ENCODE measurements at regions not wholly inside any gene's neighbourhood (a gene's known extent, or its start where the extent isn't known, plus 50 kb on each side); places are given as distances from the start of the nearest gene placed in this dataset.

DNA sequence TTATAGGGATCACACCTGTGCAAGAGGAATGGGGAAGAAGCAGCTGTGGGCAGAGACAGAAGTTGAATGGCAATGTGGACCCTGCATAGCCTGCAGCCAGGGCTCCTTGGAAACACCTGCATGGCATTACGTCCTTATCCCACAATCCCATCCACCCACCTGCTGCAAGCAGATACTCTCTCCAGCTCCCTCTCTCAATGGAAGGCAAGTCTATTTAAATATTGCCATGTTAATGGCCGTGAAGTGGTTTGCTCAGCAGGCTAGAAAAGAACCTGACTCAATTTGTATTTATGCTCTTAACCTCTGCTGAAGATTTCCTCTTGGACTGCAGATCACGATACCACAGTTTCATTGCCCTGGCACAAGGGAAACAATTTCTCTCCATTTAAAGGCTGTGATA lies 417.0 kb downstream of the TYW1 start:
- DNase-seq (ENCODE audit: low read depth in 3 of 3, low spot score in 2 of 3): no peak

DNA sequence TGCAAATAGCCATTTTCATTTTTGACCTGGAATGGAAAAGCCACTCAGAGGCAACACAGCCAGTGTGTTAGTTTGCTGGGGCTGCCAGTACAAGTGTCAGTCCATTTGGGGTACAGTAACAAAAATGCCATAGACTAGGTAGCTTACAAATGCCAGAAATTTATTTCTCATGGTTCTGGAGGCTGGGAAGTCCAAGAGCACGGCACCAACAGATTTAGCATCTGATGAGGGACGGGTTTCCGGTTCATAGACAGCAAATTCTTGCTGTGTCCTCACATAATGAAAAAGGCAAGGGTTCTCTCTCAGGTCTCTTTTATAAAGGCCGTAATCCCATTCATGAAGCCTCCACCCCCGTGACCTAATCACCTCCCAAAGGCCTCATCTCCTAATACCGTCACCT lies 418.2 kb downstream of the TYW1 start:
- DNase-seq (ENCODE audit: low read depth in 3 of 3, low spot score in 2 of 3): no peak

DNA sequence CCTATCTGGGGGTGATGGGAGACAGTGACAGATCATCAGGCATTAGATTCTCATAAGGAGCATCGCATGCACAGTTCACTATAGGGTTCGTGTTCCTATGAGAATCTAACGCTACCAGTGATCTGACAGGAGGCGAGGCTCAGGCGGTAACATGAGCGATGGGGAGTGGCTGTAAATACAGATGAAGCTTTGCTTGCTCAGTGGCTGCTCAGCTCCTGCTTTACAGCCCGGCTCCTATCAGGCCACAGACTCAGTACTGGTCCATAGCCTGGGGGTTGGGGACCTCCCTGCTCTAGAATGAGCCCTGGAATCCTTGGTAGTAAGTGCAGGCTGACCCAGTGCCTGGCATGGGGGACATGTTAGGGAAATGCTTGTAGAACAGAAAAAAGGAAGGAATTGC lies 426.0 kb downstream of the TYW1 start:
- no peak for DNase-seq (ENCODE audit: low read depth in 3 of 3, low spot score in 2 of 3)

DNA sequence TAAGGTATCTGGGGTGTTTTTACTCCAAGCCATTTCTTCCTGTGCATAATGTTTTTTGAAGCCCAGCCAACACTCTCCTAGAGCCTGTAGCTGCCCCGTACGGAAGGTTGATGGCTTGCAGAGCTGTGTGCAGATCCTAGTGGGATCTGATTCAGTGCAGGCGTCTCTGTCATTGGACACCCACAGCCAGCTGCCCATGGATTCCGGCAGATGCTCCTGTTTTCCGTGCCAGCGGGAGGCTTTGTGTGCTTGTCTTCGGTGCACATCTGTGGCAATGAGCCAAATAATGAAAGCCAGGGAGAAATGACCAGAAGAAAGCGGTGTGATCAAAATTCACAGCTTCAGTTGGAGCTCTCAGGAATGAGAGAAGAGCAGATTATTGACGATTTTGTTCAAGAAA lies 426.4 kb downstream of the TYW1 start:
- no peak for DNase-seq (ENCODE audit: low read depth in 3 of 3, low spot score in 2 of 3)

DNA sequence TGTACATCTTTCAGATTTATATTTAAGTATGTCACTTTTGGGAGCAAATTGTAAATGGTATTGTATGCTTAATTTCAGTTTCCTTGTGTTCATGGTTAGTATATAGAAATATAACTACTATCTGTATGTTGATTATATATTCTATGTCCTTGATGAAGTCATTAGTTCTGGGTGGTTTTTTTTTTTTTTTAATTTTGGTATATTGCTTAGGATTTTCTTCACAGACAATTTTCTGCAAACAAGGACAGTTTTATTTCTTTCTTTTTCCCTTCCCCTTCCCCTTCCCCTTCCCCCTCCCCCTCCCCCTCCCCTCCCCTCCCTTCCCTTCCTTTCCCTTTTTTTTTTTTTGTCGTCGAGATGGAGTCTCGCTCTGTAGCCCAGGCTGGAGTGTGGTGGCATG lies 430.0 kb downstream of the TYW1 start:
- no peak for DNase-seq (ENCODE audit: low read depth in 3 of 3, low spot score in 2 of 3)

DNA sequence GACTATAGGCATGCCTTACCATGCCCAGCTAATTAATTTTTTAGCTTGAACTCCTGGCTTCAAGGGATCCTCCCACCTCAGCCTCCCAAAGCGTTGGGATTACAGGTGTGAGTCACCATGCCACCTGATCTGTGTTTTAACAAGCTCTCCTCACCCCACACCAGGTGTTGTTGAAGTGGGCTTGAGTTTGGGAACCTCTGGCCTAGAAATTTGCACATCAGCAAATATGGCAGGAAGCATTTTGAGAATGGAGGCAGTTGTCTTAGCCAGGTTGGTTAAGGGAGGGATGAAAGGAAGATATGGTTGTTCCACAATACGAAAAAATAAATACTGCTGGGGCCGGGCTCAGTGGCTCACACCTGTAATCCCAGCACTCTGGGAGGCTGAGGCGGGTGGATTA lies 433.1 kb downstream of the TYW1 start:
- no peak for DNase-seq (ENCODE audit: low read depth in 3 of 3, low spot score in 2 of 3)

DNA sequence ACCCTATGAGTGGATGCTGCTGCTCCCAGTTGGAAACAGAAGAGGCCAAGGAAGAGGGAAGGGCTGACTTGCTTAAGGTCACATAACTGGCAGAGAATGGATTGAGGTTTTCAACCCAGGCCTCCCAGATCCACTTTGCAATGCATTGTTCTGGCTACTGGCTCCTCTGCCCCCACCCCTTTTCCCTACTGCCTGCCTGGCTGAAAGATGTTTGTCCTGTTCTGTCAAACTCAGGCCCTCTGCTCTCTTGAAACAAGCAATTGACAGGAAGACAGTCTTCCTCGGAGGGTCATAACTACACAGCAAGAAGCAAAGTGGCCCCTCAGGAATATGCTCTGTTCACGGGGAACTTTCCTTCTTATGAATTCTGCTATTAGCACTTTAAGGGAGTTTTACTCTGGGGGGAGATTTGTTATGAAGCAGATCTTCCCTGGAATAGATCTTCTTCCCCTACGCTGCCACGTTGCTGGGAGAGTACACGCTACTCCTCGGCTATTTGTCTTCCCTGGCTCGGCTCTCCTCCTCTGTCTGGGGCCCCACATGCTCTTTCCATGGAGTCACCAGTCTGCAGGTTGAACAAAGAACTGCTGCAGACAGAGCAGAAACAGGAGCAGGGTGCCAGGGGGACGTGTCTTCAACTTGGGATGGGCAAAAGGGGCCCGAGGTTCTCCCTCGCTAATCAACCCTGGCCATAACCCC lies 436.1 kb downstream of the TYW1 start:
- DNase-seq (ENCODE audit: low read depth in 3 of 3, low spot score in 2 of 3): no peak

DNA sequence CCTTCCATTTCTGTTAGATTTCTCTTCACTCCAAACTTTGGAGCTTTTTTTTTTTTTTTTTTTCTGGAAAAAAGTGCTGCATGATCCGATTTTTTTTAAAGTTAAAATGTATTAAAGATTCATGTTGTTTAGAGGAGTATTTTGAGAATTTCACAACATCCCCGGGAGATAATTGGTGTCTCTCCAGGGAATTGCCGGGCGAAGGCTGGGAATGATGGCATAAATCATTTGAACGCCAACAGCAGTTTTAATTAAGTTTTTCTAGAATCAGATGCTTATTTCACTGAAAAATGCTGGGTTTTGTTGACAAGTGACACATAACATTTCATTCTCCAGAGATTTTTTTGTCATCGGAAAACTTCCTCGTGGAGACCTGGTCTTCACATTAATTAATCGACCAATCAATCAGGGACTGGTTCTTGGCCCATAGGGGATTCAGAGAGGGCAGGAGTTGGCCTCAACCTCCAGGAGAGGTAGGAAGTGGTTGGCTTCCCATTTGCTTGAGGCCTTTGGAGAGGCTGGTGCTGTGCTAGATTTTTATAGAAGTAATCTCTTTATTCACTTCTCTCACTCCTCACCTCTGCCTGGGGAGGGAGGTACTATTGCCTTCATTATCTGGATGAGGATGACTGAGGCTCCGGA lies 439.4 kb downstream of the TYW1 start:
- no peak for DNase-seq (ENCODE audit: low read depth in 3 of 3, low spot score in 2 of 3)

DNA sequence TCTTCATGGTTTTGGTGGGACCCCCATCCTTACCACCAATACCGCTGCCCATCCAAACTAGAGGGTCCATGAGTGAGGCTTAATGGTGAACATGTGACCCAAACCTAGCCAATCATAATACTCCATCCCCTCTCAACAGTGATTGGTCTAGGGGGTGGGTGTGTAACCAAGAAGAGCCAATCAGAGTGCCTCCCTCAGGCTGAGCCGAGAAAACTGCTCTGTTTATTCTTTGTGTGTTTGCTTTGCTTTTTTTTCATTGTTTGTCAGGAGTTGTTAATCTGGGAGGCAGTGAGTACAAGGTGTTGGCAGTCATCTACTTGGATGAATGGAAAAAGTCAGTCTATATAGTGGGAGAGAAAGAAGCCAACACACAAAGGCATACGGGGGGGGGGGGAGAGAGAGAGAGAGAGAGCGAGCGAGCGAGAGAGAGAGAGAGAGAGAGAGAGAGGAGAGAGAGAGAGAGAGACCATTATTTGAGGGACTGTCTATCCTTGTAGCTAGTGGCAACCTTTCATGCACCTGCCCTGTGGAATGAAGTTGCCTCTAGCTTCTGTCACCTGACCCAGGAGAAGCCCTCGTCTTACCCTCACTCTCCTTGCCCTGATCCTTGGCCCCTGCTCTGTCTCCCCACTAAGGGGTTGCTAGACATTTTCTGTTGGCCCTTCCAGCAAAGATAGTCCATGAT lies 441.7 kb downstream of the TYW1 start:
- DNase-seq (ENCODE audit: low read depth in 3 of 3, low spot score in 2 of 3): no peak

DNA sequence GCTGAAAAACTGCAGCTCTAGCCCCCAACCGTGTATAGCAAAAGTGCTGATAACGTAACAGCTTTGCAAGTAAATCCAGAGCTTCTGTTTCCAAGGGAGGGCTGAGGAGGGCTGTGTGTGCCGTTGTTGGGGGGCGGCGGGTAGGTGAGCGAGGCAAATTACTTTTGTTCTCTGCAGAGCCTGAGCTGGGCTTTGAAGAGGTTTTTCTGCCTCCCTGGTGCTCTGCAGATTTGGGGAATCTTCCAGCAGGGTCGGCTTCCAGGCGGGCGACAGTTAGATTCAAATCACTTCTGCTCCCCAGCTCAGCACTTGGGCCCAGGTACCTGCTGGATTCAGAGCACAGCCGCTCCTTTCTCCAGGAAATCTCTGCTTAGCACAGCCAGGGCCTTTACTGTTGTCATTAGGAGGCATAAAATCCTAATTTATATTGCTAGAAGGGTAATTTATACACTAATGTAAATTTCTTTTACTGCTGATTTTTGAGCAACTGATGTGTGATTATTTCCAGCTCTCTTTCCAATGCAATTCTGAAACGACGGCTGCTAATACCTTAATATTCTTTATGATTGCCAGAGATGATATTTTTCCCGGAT lies 442.4 kb downstream of the TYW1 start:
- no peak for DNase-seq (ENCODE audit: low read depth in 3 of 3, low spot score in 2 of 3)

DNA sequence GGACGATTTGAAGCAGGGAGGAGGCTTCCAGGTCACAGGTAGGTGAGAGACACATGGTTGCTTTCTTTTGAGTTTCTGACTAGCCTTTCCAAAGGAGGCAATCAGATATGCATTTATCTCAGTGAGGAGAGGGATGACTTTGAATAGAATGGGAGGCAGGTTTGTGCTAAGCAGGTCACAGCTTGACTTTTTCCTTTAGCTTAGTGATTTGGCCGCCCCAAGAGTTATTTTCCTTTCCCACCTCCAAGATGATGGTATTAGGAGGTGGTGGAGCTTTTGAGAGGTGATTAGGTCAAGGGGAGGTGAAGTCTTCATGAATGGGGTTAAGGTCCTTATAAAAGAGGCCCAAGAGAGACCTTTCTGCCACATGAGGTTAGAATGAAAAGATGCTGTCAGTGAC lies 443.7 kb downstream of the TYW1 start:
- no peak for DNase-seq (ENCODE audit: low read depth in 3 of 3, low spot score in 2 of 3)

DNA sequence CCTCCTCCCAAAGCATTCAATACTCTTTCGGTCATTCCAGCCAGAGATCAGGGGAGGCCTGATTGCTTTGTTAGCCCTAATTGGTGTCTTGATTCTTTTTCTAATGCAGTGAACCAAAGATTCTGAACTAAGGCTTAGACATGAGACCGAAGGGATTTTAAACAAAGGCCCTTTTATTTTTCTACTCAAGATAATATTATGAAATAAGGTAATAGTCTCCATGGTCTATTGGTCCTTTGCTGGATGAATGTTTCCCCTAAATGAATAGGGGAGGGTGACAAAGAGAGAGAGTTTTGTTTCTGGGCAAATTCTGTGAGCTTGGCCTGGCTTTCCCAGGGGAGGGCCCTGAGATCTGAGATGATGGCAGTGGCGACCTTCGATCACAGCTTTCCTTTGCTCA lies 449.1 kb downstream of the TYW1 start:
- DNase-seq (ENCODE audit: low read depth in 3 of 3, low spot score in 2 of 3): no peak

DNA sequence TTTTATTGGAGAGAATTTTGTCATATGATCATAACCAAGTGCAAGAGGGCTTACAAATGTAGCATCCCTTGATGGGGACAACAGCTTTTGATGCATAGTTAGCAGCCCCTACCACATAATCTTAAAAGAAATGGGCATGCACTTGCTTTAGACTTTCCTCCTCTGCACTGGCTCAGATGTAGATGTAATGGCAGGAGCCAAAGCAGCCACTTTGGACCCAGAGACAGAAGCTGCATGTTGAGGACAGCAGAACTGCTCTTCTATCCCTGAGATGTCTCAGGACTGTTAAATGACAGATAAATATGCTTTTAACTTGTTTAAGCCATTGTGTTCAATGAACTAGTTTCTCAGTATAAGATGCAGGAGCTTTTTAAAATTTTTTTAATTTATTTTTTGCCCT lies 450.7 kb downstream of the TYW1 start:
- DNase-seq (ENCODE audit: low read depth in 3 of 3, low spot score in 2 of 3): no peak

DNA sequence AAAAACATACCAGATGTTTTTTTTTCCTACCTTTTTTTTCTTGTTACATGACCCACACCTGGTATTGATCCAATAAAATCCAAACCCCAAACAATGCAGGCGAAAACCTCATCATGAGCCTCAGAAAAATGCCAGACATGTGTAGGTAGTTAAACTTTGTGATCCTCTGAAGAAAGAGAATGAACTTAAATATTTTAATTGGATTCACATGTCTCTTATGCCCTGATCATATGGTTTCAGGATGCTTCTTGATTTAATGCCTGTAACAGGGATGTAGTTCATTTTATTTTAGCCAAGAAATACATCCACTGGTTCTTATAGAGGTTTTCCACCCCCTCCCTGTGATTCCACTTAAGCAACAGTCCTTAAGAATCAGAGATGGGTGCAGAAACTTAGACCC lies 451.6 kb downstream of the TYW1 start:
- DNase-seq (ENCODE audit: low read depth in 3 of 3, low spot score in 2 of 3): no peak

DNA sequence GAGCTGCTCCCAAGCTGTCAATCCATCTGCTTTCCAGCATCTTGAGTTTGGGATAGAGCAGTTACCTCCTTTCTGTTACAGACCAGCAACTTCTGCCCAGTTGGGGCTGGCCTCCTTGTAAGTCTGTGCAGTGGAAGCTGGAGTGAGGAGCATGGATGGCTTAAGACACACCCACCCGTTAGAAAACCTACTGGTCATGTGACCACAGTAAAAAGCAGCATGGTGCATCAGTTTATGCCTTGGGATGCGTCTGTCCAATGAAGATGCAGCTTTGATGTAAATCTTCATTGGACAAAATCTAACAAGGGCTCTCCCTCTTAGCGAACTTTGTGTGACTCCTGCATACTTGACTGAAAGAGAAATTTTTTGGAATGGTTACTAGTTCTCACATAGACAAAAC lies 453.5 kb downstream of the TYW1 start:
- no peak for DNase-seq (ENCODE audit: low read depth in 3 of 3, low spot score in 2 of 3)

DNA sequence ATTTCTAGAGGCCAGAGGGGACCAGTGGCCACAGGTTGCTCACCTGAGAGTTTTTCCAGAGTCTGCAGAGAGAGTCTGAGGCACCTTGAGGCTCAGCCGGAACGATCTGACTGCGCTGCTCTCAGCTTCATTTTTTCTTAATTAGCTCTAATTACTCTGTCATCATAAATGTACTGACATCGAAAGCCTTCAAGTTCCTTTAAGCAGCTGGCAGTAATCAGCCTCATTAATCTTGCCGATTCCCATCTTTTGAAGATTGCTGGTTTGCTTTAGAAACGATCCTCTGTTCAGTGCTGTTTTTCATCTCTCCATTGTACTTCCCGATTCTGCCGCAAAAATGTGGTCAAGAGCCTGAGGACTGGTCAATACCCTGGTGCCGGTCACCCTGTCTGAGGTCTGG lies 454.7 kb downstream of the TYW1 start:
- DNase-seq (ENCODE audit: low read depth in 3 of 3, low spot score in 2 of 3): no peak

DNA sequence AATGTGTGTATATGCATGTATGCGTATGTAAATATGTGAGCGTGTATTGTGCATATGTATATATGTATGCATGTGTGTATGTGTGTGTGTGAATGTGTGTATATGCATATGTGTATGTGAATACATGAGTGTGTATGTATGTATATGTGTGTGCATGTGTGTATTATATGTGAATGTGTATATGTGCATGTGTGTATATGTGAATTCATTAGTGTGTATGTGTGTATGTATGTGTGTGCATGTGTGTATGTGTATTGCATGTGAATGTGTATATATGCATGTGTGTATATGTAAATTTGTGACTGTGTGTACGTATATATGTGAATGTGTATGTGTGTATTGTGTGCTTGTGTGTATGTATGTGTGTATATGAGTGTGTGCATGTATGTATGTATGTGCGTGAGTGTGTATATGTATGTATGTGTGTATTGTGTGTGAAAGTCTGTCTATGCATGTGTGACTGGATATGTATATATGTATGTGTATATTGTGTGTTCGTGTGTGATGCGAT lies 455.9 kb downstream of the TYW1 start:
- no peak for DNase-seq (ENCODE audit: low read depth in 3 of 3, low spot score in 2 of 3)

DNA sequence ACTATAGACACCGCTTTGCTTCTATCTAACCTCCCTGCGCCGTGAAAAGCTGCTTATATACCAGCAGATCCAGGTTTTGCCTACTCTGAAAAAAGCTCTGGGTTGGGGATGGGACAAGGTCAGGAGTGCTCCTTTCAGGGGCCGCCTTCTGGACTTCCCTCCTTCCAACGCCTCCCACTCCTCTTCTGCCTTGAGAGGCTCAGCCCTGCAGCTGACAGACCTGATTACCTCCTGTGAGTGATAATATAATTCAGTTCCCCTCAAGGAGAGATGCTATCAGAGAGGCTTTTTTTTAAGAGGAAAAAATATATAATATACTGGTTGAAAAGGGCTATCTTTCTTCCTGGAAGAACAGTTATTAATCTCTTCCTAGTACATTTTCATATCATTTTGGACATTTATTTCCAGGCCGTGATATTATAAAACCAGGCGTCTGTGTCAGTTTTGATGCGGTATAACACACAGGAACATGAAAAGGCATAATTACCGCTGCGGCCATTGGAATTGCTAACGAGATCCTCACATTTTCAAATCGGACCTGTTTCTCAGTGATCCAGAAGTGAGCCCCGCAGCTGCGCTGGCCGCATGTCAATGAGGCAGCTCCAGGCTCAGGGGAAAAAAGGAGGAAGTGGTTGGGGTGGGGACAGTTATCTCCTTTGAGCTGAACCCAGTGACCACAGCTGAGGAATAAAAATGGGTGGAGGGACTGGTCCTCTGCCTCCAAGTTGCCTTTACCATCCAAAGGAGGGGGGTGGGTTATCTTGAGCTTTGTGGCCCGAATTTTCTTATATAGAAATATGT lies 457.1 kb downstream of the TYW1 start:
- no peak for DNase-seq (ENCODE audit: low read depth in 3 of 3, low spot score in 2 of 3)

DNA sequence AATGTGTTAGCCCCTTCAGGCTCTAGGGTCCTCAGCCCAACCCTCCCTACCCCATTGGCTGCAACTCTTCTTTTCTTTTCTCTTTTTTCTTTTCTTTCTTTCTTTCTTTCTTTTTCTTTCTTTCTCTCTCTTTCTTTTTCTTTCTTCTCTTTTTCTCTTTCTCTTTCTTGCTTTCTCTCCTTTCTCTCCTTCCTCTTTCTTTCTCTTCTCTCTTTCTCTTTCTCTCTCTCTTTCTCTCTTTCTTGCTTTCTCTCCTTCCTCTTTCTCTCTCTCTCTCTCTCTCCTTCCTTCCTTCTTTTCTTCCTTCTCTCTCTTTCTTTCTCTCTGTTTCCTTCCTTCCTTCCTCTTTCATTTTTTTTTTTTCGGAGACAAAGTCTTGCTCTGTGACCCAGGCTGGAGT lies 458.9 kb downstream of the TYW1 start:
- DNase-seq (ENCODE audit: low read depth in 3 of 3, low spot score in 2 of 3): no peak

DNA sequence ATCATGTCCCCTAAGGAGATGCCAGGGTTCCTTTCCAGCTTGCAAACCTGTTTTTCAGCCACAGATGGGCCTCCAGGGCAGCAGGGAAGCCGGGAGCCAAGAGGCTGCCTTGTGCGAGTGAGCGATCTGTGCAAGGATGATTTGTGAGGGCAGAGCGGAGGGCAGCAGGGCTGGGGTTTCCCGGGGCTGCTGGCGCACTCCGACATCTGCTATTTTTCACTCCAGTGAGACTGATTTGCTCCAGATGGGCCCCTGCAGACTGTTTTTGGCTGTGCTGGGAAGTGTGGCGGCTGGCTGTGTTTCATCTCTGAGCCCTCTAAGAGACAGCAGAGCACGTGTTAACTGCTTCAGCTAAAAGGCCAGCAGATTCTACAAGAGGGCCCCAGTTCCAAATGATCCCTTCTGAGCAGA lies 466.2 kb downstream of the TYW1 start:
- DNase-seq (ENCODE audit: low read depth in 3 of 3, low spot score in 2 of 3): peak; percentile 52 to 76 (median 61)

DNA sequence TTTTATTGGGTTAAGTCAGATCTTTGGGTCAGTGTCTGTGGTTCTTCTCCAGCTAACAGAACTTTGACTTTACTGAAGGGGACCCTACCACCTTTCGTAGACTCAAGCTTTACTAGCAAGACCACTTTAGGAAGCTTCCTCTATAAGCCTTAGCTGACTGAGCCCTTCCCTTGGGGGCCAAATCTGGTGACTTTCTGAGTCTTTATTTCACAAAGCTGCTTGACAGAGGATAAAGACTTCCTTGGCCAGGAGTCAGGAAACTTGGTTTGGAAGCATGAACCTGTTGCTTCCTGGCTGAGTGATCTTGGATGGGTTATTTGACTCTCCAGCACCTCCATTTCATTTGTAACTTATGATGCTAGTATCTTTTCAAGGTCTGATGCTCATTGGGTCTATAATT lies 466.7 kb downstream of the TYW1 start:
- DNase-seq (ENCODE audit: low read depth in 3 of 3, low spot score in 2 of 3): no peak
